HepG2 (cell line): ENCODE measurements at regions not wholly inside any gene's neighbourhood (a gene's known extent, or its start where the extent isn't known, plus 50 kb on each side); places are given as distances from the start of the nearest gene placed in this dataset.

ENCODE experiments used
- ATAC-seq: fragments of 200-7000 bp; cut with Tn5 transposase; 3 replicates; pipeline ENCODE4 v1.9.1; 2020; ENCODE audit warnings: mild to moderate bottlenecking, moderate library complexity
- BruUV-seq: library from RNA; stranded (reverse); fragments of 400-500 nt; replicated peaks from 2 replicates; lab custom pipeline; 2021; lab: Mats Ljungman, UMichigan
- CTCF ChIA-PET: fragments of 300-600 bp; formaldehyde crosslinking; extraction: SDS; loops from one replicate; lab custom pipeline; 2021; ENCODE audit warnings: low total read pairs, inconsistent platforms, low intra/inter-chr PET ratio; lab: Yijun Ruan, JAX
- POLR2A ChIA-PET: fragments of 350-600 bp; sonication (Branson Sonifier 250); formaldehyde crosslinking; loops from one replicate; lab custom pipeline; 2020; ENCODE audit warnings: antibody characterized with exemption, inconsistent platforms; lab: Yijun Ruan, JAX
- DNase-seq: peaks from one replicate; pipeline ENCODE4 v3.0.0-alpha.2; 2015; ENCODE audit warnings: low spot score
- FAIRE-seq: peaks from 3 replicates; lab custom pipeline; 2011; peaks lifted over from hg19 to GRCh38; lab: Jason Lieb, UNC
- H2AFZ ChIP-seq: one replicate; pipeline ENCODE4 v1.6.1; 2011; ENCODE audit warnings: low read length, inconsistent platforms
- H3K27ac ChIP-seq: fragments of 300-600 bp; 3 replicates; pipeline ENCODE4 v1.8.0; 2011; ENCODE audit warnings: mixed run types, mild to moderate bottlenecking, mixed read lengths, low read length, inconsistent platforms; ENCODE audit not compliant: insufficient read depth; ENCODE audit errors: extremely low read length
- H3K27me3 ChIP-seq, 2 experiments: fragments of 200-600 bp in 1 of 2; 2 replicates in 1 of 2; 3 replicates in 1 of 2; pipeline versions ENCODE4 v1.6.0 to v1.8.0; 2011; ENCODE audit warnings: low read length in 2 of 2, mild to moderate bottlenecking in 2 of 2, moderate library complexity in 2 of 2, inconsistent platforms in 1 of 2; ENCODE audit not compliant: insufficient read depth in 2 of 2, control insufficient read depth in 1 of 2
- H3K36me3 ChIP-seq, 2 experiments: fragments of 200-600 bp in 1 of 2; replicated peaks in 1 of 2; 2 replicates in 1 of 2; 3 replicates in 1 of 2; pipeline versions ENCODE4 v1.5.1 to v1.8.0; 2011; ENCODE audit warnings: low read length in 2 of 2, inconsistent platforms in 1 of 2; ENCODE audit not compliant: insufficient read depth in 2 of 2, control insufficient read depth in 1 of 2
- H3K4me1 ChIP-seq: 2 replicates; pipeline ENCODE4 v1.5.1; 2012; ENCODE audit warnings: low read length, inconsistent platforms; ENCODE audit not compliant: insufficient read depth
- H3K4me2 ChIP-seq: 2 replicates; pipeline ENCODE4 v1.6.0; 2011; ENCODE audit warnings: low read depth, low read length, inconsistent platforms
- H3K4me3 ChIP-seq, 3 experiments: fragments of 200-600 bp in 1 of 3; sonication (generic), shearing (Covaris generic) in 1 of 3; replicated peaks in 1 of 3; 2 replicates each; pipeline ENCODE4 v1.5.1; 2011 to 2016; ENCODE audit warnings: low read length in 3 of 3, inconsistent platforms in 2 of 3, low read depth in 2 of 3, mild to moderate bottlenecking in 2 of 3, control low read depth in 1 of 3, mixed read lengths in 1 of 3; ENCODE audit not compliant: insufficient read depth in 1 of 3
- H3K79me2 ChIP-seq: one replicate; pipeline ENCODE4 v1.6.1; 2011; ENCODE audit warnings: low read length, inconsistent platforms; ENCODE audit not compliant: insufficient read depth
- H3K9ac ChIP-seq: 2 replicates; pipeline ENCODE4 v1.6.0; 2011; ENCODE audit warnings: mild to moderate bottlenecking, low read depth, low read length, inconsistent platforms; ENCODE audit not compliant: insufficient read depth
- H3K9me3 ChIP-seq: 2 replicates; pipeline ENCODE4 v1.5.1; 2012; ENCODE audit warnings: mild to moderate bottlenecking, low read length
- H4K20me1 ChIP-seq: 2 replicates; pipeline ENCODE4 v1.6.0; 2011; ENCODE audit warnings: inconsistent platforms, mild to moderate bottlenecking, low read length, moderate library complexity; ENCODE audit not compliant: insufficient read depth
- DMAP1 ChIP-seq: IDR thresholded peaks from 2 replicates; pipeline ENCODE4 v1.6.1; 2016
- DR1 ChIP-seq: sonication (generic); formaldehyde crosslinking; IDR thresholded peaks from 2 replicates; pipeline ENCODE4 v1.8.0; 2021; ENCODE audit warnings: mild to moderate bottlenecking, missing genetic modification reagents, inconsistent platforms
- PHF8 ChIP-seq: sonication (generic); formaldehyde crosslinking; IDR thresholded peaks from 2 replicates; pipeline ENCODE4 v1.5.0; 2020; ENCODE audit warnings: missing genetic modification reagents
- REXO4 ChIP-seq: sonication (generic); formaldehyde crosslinking; IDR thresholded peaks from 2 replicates; pipeline ENCODE4 v1.8.0; 2022; ENCODE audit warnings: missing genetic modification reagents, mild to moderate bottlenecking, borderline replicate concordance
- RXRB ChIP-seq: IDR thresholded peaks from 2 replicates; pipeline ENCODE4 v1.6.1; 2016; ENCODE audit warnings: borderline replicate concordance, missing genetic modification reagents, missing compliant biosample characterization
- SNRNP70 ChIP-seq: fragments of 200-400 bp; formaldehyde crosslinking; IDR thresholded peaks from 2 replicates; pipeline ENCODE4 v1.6.1; 2017; ENCODE audit warnings: mild to moderate bottlenecking, low read depth, low read length, moderate library complexity
- ZEB1 ChIP-seq: IDR thresholded peaks from 2 replicates; pipeline ENCODE4 v1.6.1; 2012; ENCODE audit warnings: mild to moderate bottlenecking, low read depth, inconsistent platforms; ENCODE audit not compliant: insufficient replicate concordance
- ZFP82 ChIP-seq: sonication (generic); formaldehyde crosslinking; IDR thresholded peaks from 2 replicates; pipeline ENCODE4 v1.5.1; 2020; ENCODE audit warnings: mild to moderate bottlenecking, missing genetic modification reagents, borderline replicate concordance
- ZNF326 ChIP-seq: sonication (generic); formaldehyde crosslinking; IDR thresholded peaks from 2 replicates; pipeline ENCODE4 v1.4.0; 2020; ENCODE audit warnings: missing genetic modification reagents, borderline replicate concordance
- ZNF350 ChIP-seq: sonication (generic); formaldehyde crosslinking; IDR thresholded peaks from 2 replicates; pipeline ENCODE4 v1.4.0; 2020; ENCODE audit warnings: mild to moderate bottlenecking, low read depth, missing genetic modification reagents, borderline replicate concordance
- ZNF510 ChIP-seq: sonication (generic); formaldehyde crosslinking; IDR thresholded peaks from 2 replicates; pipeline ENCODE4 v1.4.0; 2020; ENCODE audit warnings: low read depth, mild to moderate bottlenecking, missing genetic modification reagents
- ZNF788 ChIP-seq: sonication (generic); formaldehyde crosslinking; IDR thresholded peaks from 2 replicates; pipeline ENCODE4 v1.5.0; 2020; ENCODE audit warnings: mild to moderate bottlenecking, missing genetic modification reagents, borderline replicate concordance
- WGBS: methylation state at CpG from one replicate; pipeline ENCODE4 v1.1.6; 2017; ENCODE audit warnings: low lambda C conversion rate; 5-methylcytosine and 5-hydroxymethylcytosine counted together
- in situ Hi-C: cut with HindIII; loops from 2 replicates; pipeline ENCODE4 v1.10.0; 2017; ENCODE audit warnings: low pct_unique_long_range_greater_than_20kb; ENCODE audit not compliant: extremely low pct_ligation_motif_present
- intact Hi-C: fragments of 100-400 bp; cut with micrococcal nuclease; formaldehyde crosslinking; loops from one replicate; pipeline ENCODE4 v1.10.0; 2022; ENCODE audit not compliant: unreplicated experiment
- TF ChIP-seq, protein P1 (sequence below): sonication (generic); formaldehyde crosslinking; IDR thresholded peaks from 2 replicates; pipeline ENCODE4 v1.5.0; 2020; ENCODE audit warnings: mild to moderate bottlenecking, missing genetic modification reagents
- TF ChIP-seq, protein P2 (sequence below): sonication (generic); formaldehyde crosslinking; IDR thresholded peaks from 2 replicates; pipeline ENCODE4 v1.5.1; 2020; ENCODE audit warnings: mild to moderate bottlenecking, missing genetic modification reagents, borderline replicate concordance
- TF ChIP-seq, protein P3 (sequence below): sonication (generic); formaldehyde crosslinking; IDR thresholded peaks from 2 replicates; pipeline ENCODE4 v1.4.0; 2020; ENCODE audit warnings: mild to moderate bottlenecking, missing genetic modification reagents
- TF ChIP-seq, protein P4 (sequence below): IDR thresholded peaks from 2 replicates; pipeline ENCODE4 v1.6.1; 2018; ENCODE audit warnings: missing genetic modification reagents
- TF ChIP-seq, protein P5 (sequence below): fragments of 450-650 bp; IDR thresholded peaks from 2 replicates; pipeline ENCODE4 v1.6.1; 2016

DNA sequence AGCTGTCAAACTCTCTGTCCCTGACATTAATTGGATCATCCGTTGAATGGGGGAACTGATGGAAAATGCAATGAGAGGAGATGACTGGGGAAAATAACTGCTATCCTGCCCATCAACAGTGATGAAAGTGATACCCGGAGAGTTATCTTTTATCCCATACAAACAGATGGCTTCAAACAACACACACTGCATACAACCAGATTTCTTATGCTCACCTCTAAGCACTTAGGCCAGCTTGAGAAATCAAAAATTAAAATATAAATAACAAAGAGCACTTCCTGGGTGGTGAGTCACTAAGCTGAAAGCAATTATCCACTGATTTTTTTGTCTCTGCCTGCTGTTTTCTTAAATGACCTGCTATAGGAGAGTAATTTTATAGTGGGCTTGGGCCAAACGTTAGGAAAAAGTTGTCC, 237.6 kb upstream of the RGPD4 start (continued):
- TF ChIP-seq, protein P1, sequence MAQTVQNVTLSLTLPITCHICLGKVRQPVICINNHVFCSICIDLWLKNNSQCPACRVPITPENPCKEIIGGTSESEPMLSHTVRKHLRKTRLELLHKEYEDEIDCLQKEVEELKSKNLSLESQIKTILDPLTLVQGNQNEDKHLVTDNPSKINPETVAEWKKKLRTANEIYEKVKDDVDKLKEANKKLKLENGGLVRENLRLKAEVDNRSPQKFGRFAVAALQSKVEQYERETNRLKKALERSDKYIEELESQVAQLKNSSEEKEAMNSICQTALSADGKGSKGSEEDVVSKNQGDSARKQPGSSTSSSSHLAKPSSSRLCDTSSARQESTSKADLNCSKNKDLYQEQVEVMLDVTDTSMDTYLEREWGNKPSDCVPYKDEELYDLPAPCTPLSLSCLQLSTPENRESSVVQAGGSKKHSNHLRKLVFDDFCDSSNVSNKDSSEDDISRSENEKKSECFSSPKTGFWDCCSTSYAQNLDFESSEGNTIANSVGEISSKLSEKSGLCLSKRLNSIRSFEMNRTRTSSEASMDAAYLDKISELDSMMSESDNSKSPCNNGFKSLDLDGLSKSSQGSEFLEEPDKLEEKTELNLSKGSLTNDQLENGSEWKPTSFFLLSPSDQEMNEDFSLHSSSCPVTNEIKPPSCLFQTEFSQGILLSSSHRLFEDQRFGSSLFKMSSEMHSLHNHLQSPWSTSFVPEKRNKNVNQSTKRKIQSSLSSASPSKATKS (CRISPR knock-in tag) = no peak

DNA sequence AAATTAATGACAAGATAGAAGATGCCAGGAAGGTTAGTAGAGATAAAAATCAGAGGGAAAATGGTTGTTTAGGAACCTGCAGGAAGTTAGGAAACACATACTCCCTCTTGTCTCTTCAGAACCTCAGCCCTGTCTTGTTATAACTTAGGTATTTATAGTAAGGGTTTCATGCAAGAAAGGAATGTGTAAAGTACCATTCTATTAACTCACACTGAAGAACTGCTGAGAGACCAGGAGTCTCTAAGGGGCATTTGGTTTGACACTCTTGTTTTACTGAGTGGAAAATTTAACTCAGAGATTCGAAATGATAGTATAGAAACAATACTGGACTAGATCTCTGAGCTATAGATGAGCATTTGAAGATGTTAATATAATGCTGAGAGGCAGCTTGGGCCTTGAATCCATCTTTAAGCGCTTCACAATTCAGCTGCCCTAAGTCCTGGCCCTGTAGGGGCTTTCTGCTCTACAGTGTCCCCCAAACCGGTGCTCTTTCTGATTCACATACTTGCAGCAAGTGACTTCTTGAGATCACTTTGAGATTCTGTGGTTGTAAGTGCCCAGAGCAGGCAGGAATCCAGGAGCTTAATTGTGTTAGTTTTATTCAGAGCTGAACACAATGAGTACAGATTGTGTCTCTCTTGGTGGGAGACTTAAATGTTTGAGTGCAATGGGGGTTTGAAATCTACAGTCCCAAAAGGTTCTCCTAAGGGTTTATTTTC, 235.0 kb upstream of the RGPD4 start:
- 0% methylated on average over 3 of the region's 3 CpGs for WGBS
- no peak overlapping the region for H2AFZ ChIP-seq
- TF ChIP-seq, protein P2, sequence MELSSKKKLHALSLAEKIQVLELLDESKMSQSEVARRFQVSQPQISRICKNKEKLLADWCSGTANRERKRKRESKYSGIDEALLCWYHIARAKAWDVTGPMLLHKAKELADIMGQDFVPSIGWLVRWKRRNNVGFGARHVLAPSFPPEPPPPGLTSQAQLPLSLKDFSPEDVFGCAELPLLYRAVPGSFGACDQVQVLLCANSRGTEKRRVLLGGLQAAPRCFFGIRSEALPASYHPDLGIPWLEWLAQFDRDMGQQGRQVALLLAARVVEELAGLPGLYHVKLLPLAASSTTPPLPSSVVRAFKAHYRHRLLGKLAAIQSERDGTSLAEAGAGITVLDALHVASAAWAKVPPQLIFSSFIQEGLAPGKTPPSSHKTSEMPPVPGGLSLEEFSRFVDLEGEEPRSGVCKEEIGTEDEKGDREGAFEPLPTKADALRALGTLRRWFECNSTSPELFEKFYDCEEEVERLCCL = no peak
- TF ChIP-seq ZNF788 (CRISPR knock-in tag) (no peak), ZNF326 (CRISPR knock-in tag) (no peak), PHF8 (no peak), ZFP82 (CRISPR knock-in tag) (no peak), REXO4 (no peak), ZNF350 (no peak), RXRB (no peak), DR1 (CRISPR knock-in tag) (no peak), ZNF510 (CRISPR knock-in tag) (no peak), DMAP1 (CRISPR knock-in tag) (no peak), SNRNP70 (no peak), ZEB1 (no peak)
- TF ChIP-seq, protein P3, sequence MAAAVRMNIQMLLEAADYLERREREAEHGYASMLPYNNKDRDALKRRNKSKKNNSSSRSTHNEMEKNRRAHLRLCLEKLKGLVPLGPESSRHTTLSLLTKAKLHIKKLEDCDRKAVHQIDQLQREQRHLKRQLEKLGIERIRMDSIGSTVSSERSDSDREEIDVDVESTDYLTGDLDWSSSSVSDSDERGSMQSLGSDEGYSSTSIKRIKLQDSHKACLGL = no peak
- TF ChIP-seq, protein P4, sequence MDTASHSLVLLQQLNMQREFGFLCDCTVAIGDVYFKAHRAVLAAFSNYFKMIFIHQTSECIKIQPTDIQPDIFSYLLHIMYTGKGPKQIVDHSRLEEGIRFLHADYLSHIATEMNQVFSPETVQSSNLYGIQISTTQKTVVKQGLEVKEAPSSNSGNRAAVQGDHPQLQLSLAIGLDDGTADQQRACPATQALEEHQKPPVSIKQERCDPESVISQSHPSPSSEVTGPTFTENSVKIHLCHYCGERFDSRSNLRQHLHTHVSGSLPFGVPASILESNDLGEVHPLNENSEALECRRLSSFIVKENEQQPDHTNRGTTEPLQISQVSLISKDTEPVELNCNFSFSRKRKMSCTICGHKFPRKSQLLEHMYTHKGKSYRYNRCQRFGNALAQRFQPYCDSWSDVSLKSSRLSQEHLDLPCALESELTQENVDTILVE (CRISPR knock-in tag) = no peak
- TF ChIP-seq, protein P5, sequence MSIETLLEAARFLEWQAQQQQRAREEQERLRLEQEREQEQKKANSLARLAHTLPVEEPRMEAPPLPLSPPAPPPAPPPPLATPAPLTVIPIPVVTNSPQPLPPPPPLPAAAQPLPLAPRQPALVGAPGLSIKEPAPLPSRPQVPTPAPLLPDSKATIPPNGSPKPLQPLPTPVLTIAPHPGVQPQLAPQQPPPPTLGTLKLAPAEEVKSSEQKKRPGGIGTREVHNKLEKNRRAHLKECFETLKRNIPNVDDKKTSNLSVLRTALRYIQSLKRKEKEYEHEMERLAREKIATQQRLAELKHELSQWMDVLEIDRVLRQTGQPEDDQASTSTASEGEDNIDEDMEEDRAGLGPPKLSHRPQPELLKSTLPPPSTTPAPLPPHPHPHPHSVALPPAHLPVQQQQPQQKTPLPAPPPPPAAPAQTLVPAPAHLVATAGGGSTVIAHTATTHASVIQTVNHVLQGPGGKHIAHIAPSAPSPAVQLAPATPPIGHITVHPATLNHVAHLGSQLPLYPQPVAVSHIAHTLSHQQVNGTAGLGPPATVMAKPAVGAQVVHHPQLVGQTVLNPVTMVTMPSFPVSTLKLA = no peak

More for the DNA sequence above, 235.0 kb upstream of the RGPD4 start:
- no TSS peak for BruUV-seq
- Histone ChIP-seq H3K9ac (no peak overlapping the region), H3K79me2 (no peaks in the 10 kb centered on the region), H3K4me2 (no peak overlapping the region), H3K36me3 (no peaks in the 10 kb centered on the region), H3K4me1 (no peaks in the 10 kb centered on the region), H3K27me3 (no peaks in the 10 kb centered on the region; a peak in 1 of 5 replicates), H4K20me1 (no peaks in the 10 kb centered on the region), H3K9me3 (no peaks in the 10 kb centered on the region), H3K4me3 (no peak overlapping the region), H3K27ac (no peak overlapping the region)
- in situ Hi-C loops (no loop called here), intact Hi-C loops (no loop called here)
- ATAC-seq (no peak), FAIRE-seq (no peak), DNase-seq (no peak)
- CTCF ChIA-PET = no interaction called here
- POLR2A ChIA-PET = no interaction called here
